Endothelial cell of umbilical vein (primary cell): ENCODE measurements at regions not wholly inside any gene's neighbourhood (a gene's known extent, or its start where the extent isn't known, plus 50 kb on each side); places are given as distances from the start of the nearest gene placed in this dataset.

Experiments used
- BruUV-seq: library from RNA; stranded (reverse); fragments of 400-500 nt; replicated peaks from 2 replicates; lab custom pipeline; 2021; lab: Mats Ljungman, UMichigan
- CTCF ChIA-PET: fragments of 300-600, 350-600 bp; sonication (Branson Sonifier 250); formaldehyde crosslinking; loops from one replicate; lab custom pipeline; 2021; ENCODE audit warnings: antibody characterized with exemption, inconsistent platforms; lab: Charles Lee
- POLR2A ChIA-PET: fragments of 300-600, 350-600 bp; sonication (Branson Sonifier 250); formaldehyde crosslinking; loops from one replicate; lab custom pipeline; 2021; ENCODE audit warnings: antibody characterized with exemption, inconsistent platforms; lab: Charles Lee
- DNase-seq: peaks from one replicate; pipeline ENCODE4 v3.0.0-alpha.2; 2011; ENCODE audit warnings: low read depth, low spot score
- FAIRE-seq: peaks from 2 replicates; lab custom pipeline; 2011; peaks lifted over from hg19 to GRCh38; lab: Jason Lieb, UNC
- H2AFZ ChIP-seq: 2 replicates; pipeline ENCODE4 v1.6.0; 2012; ENCODE audit warnings: low read depth, low read length, control low read depth, inconsistent platforms
- H3K27ac ChIP-seq: 2 replicates; pipeline ENCODE4 v1.5.1; 2011; ENCODE audit warnings: low read depth, mild to moderate bottlenecking, control low read depth, low read length, moderate library complexity; ENCODE audit not compliant: insufficient read depth
- H3K27me3 ChIP-seq, 2 experiments: 2 replicates each; pipeline versions ENCODE4 v1.6.0 to v1.6.1; 2011; ENCODE audit warnings: low read length in 2 of 2, mixed read lengths in 1 of 2; ENCODE audit not compliant: control insufficient read depth in 2 of 2, insufficient read depth in 2 of 2
- H3K36me3 ChIP-seq, 2 experiments: 2 replicates in 1 of 2; 3 replicates in 1 of 2; pipeline ENCODE4 v1.5.1; 2011; ENCODE audit warnings: low read length in 2 of 2, mild to moderate bottlenecking in 1 of 2, moderate library complexity in 1 of 2; ENCODE audit not compliant: control insufficient read depth in 2 of 2, insufficient read depth in 2 of 2; ENCODE audit errors: extremely low read depth in 1 of 2
- H3K4me1 ChIP-seq: 3 replicates; pipeline ENCODE4 v1.5.1; 2011; ENCODE audit warnings: mild to moderate bottlenecking, low read length; ENCODE audit not compliant: control insufficient read depth, insufficient read depth; ENCODE audit errors: extremely low read depth
- H3K4me2 ChIP-seq: 2 replicates; pipeline ENCODE4 v1.6.1; 2011; ENCODE audit warnings: low read length, control low read depth, mixed read lengths; ENCODE audit not compliant: insufficient read depth
- H3K4me3 ChIP-seq, 3 experiments: fragments of 200-600 bp in 1 of 3; sonication (generic), shearing (Covaris generic) in 1 of 3; replicated peaks in 1 of 3; 2 replicates each; pipeline ENCODE4 v1.5.1; 2011 to 2016; ENCODE audit warnings: control low read depth in 3 of 3, low read length in 3 of 3, mild to moderate bottlenecking in 2 of 3, inconsistent platforms in 1 of 3, low read depth in 1 of 3, moderate library complexity in 1 of 3; ENCODE audit not compliant: insufficient read depth in 1 of 3
- H3K79me2 ChIP-seq: 2 replicates; pipeline ENCODE4 v1.6.0; 2012; ENCODE audit warnings: low read length, inconsistent platforms; ENCODE audit not compliant: control insufficient read depth, insufficient read depth
- H3K9ac ChIP-seq: replicated peaks from 2 replicates; pipeline ENCODE3; 2011; ENCODE audit warnings: low read length, control low read depth; ENCODE audit not compliant: insufficient read depth; ENCODE audit errors: extremely low read depth
- H3K9me1 ChIP-seq: replicated peaks from 3 replicates; pipeline ENCODE4 v1.6.0; 2011; ENCODE audit warnings: mild to moderate bottlenecking, low read length; ENCODE audit not compliant: control insufficient read depth, insufficient read depth; ENCODE audit errors: extremely low read depth
- H3K9me3 ChIP-seq: replicated peaks from 2 replicates; pipeline ENCODE4 v1.5.1; 2012; ENCODE audit warnings: low read length, inconsistent platforms; ENCODE audit not compliant: control insufficient read depth, insufficient read depth
- H4K20me1 ChIP-seq: replicated peaks from 2 replicates; pipeline ENCODE3; 2011; ENCODE audit warnings: mild to moderate bottlenecking, low read length; ENCODE audit not compliant: control insufficient read depth, insufficient read depth; ENCODE audit errors: extremely low read depth
- EZH2 ChIP-seq: IDR thresholded peaks from 2 replicates; pipeline ENCODE4 v1.6.1; 2012; ENCODE audit warnings: borderline replicate concordance, low read depth, mild to moderate bottlenecking, moderate library complexity, low read length, inconsistent platforms; ENCODE audit not compliant: severe bottlenecking
- FOS ChIP-seq: IDR thresholded peaks from 2 replicates; pipeline ENCODE4 v1.6.1; 2011; ENCODE audit warnings: mild to moderate bottlenecking, low read length, moderate library complexity, borderline replicate concordance; ENCODE audit not compliant: insufficient read depth
- GATA2 ChIP-seq: IDR thresholded peaks from 2 replicates; pipeline ENCODE4 v1.7.0; 2011; ENCODE audit warnings: low read depth, mild to moderate bottlenecking, moderate library complexity, mixed read lengths, low read length; ENCODE audit not compliant: insufficient read length, insufficient read depth
- JUN ChIP-seq: IDR thresholded peaks from 2 replicates; pipeline ENCODE4 v1.6.1; 2011; ENCODE audit warnings: borderline replicate concordance, low read depth; ENCODE audit not compliant: insufficient read length, insufficient read depth
- MYC ChIP-seq: IDR thresholded peaks from one replicate; pipeline ENCODE4 v1.6.1; 2011; ENCODE audit warnings: mild to moderate bottlenecking, low read depth, low read length
- POLR2A ChIP-seq: IDR thresholded peaks from 2 replicates; pipeline ENCODE4 v1.6.1; 2012; ENCODE audit warnings: low read depth, mild to moderate bottlenecking, control low read depth, low read length
- POLR2AphosphoS5 ChIP-seq: IDR thresholded peaks from 2 replicates; pipeline ENCODE4 v1.6.1; 2012; ENCODE audit warnings: low read depth, mild to moderate bottlenecking, control low read depth, low read length, moderate library complexity; ENCODE audit not compliant: insufficient read depth
- dilution Hi-C: fragments of 300-500 bp; cut with MboI; formaldehyde crosslinking; loops from one replicate; pipeline ENCODE4 v1.15.0; 2019; ENCODE audit warnings: low sequenced_read_pairs; ENCODE audit not compliant: extremely low pct_ligation_motif_present
- intact Hi-C: fragments of 100-400 bp; cut with micrococcal nuclease; formaldehyde crosslinking; loops from one replicate; pipeline ENCODE4 v1.10.0; 2022
- TF ChIP-seq, protein P1 (sequence below): IDR thresholded peaks from 2 replicates; pipeline ENCODE4 v1.6.1; 2011; ENCODE audit not compliant: insufficient read depth, insufficient read length
- TF ChIP-seq, protein P2 (sequence below), 2 donors: IDR thresholded peaks; 1 replicate in 1 of 2; 2 replicates in 1 of 2; pipeline ENCODE4 v1.5.1; 2011; ENCODE audit warnings: low read length in 2 of 2, mild to moderate bottlenecking in 2 of 2, moderate library complexity in 2 of 2, control low read depth in 1 of 2, inconsistent platforms in 1 of 2, low read depth in 1 of 2; ENCODE audit not compliant: insufficient read depth in 1 of 2; ENCODE audit errors: extremely low read depth in 1 of 2

GRCh38 chr14:66389481-66389880, 96.7 kb upstream of the CCDC196 start:
- peaks cover 0 to 4% of the 10 kb centered on the region in 2 experiments for H3K27me3 ChIP-seq
- BruUV-seq = no TSS peak
- no peaks in the 10 kb centered on the region for H3K9me3 ChIP-seq
- no peak overlapping the region for H2AFZ ChIP-seq
- no peak overlapping the region for H3K4me3 ChIP-seq
- no peaks in the 10 kb centered on the region for H3K4me1 ChIP-seq
- FAIRE-seq = no peak
- no peak overlapping the region for H3K4me2 ChIP-seq
- ChIA-PET POLR2A (no interaction called here), CTCF (no interaction called here)
- DNase-seq = no peak
- no peaks in the 10 kb centered on the region for H3K9me1 ChIP-seq
- H4K20me1 ChIP-seq = no peaks in the 10 kb centered on the region
- intact Hi-C loops = no loop called here
- H3K27ac ChIP-seq = no peak overlapping the region
- H3K79me2 ChIP-seq = no peaks in the 10 kb centered on the region
- H3K36me3 ChIP-seq = no peaks in the 10 kb centered on the region
- dilution Hi-C loops = no loop called here
- no peak overlapping the region for H3K9ac ChIP-seq
- TF ChIP-seq GATA2 (no peak), POLR2AphosphoS5 (no peak), POLR2A (no peak), FOS (no peak), EZH2 (no peak), MYC (no peak), JUN (no peak)
- TF ChIP-seq, protein P1, sequence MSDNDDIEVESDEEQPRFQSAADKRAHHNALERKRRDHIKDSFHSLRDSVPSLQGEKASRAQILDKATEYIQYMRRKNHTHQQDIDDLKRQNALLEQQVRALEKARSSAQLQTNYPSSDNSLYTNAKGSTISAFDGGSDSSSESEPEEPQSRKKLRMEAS = no peak
- TF ChIP-seq, protein P2, sequence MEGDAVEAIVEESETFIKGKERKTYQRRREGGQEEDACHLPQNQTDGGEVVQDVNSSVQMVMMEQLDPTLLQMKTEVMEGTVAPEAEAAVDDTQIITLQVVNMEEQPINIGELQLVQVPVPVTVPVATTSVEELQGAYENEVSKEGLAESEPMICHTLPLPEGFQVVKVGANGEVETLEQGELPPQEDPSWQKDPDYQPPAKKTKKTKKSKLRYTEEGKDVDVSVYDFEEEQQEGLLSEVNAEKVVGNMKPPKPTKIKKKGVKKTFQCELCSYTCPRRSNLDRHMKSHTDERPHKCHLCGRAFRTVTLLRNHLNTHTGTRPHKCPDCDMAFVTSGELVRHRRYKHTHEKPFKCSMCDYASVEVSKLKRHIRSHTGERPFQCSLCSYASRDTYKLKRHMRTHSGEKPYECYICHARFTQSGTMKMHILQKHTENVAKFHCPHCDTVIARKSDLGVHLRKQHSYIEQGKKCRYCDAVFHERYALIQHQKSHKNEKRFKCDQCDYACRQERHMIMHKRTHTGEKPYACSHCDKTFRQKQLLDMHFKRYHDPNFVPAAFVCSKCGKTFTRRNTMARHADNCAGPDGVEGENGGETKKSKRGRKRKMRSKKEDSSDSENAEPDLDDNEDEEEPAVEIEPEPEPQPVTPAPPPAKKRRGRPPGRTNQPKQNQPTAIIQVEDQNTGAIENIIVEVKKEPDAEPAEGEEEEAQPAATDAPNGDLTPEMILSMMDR (IDR thresholded peaks at IDR 0.05; ENCODE audit: extremely low read depth in 1 of 2, insufficient read depth in 1 of 2, low read depth in 1 of 2, low read length in 2 of 2) = no peak
